ENCODE measurements at regions not wholly inside any gene's neighbourhood (a gene's known extent, or its start where the extent isn't known, plus 50 kb on each side); places are given as distances from the start of the nearest gene placed in this dataset.

DNA sequence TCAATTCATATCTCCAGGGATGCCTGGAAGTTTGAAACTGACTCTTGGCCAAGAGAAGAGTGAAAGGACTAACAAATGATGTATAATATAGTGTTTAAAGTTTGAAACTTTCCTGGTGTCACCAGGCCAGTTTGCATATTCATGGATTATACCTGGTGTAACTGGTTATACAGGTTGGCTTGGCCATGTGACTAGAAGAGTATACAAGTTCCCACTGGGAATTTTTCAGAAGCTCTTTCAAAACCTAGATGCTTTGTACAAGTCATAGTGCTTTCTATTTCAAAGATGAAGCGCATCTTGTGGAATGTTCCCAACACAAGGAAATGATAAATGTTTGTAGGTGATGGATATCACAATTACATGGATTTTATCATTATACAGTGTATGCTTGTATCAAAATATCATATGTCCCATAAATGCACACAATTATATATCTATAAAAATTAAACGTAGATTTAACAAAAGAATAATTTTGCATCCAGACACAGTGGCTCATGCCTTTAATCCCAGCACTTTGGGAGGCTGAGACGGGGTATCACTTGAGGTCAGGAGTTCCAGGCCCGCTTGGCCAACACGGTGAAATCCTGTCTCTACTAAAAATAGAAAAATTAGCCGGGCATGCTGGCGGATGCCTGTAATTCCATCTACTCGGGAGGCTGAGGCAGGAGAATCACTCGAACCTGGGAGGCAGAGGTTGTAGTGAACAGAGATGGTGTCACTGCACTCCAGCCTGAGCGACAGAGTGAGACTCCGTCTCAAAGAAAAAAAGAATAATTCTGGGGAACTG, 1420.2 kb downstream of the GRIK2 start:
- TF ChIP-seq POLR2AphosphoS5 (IDR thresholded peaks at IDR 0.05; ENCODE audit: low read depth, low read length) (no peak), POLR2A (IDR thresholded peaks at IDR 0.05; ENCODE audit: low read depth, low read length) (no peak)

Measured in GM12892 (cell line).